Gastrocnemius medialis (tissue), 4 donors: ENCODE measurements at regions not wholly inside any gene's neighbourhood (a gene's known extent, or its start where the extent isn't known, plus 50 kb on each side); places are given as distances from the start of the nearest gene placed in this dataset.

Experiments used
- ATAC-seq, 2 donors: fragments of 150-250 bp; one replicate each; pipeline ENCODE4 v1.9.1; 2016
- DNase-seq, 2 donors: peaks; one replicate each; pipeline ENCODE4 v3.0.0-alpha.2; 2019
- H3K27ac ChIP-seq, 4 donors: fragments of 200-600 bp; sonication (generic); 1 replicate in 1 of 4; 2 replicates in 3 of 4; pipeline ENCODE4 v1.5.1; 2016 to 2018; ENCODE audit warnings: mild to moderate bottlenecking in 2 of 4, moderate library complexity in 1 of 4
- H3K27me3 ChIP-seq, 3 donors: fragments of 200-600 bp; sonication (generic) in 2 of 3; 1 replicate in 1 of 3; 2 replicates in 2 of 3; pipeline versions ENCODE4 v1.5.1 to v1.6.0; 2016 to 2019; ENCODE audit warnings: mild to moderate bottlenecking in 1 of 3, moderate library complexity in 1 of 3
- H3K36me3 ChIP-seq, 2 donors: fragments of 200-600 bp; sonication (generic) in 1 of 2; one replicate each; pipeline ENCODE4 v1.5.1; 2017 to 2018
- H3K4me1 ChIP-seq, 2 donors: fragments of 200-600 bp; sonication (generic) in 1 of 2; one replicate each; pipeline ENCODE4 v1.5.1; 2016 to 2017; ENCODE audit warnings: mild to moderate bottlenecking in 2 of 2
- H3K4me3 ChIP-seq, 4 donors: fragments of 200-600 bp; sonication (generic) in 3 of 4; 1 replicate in 1 of 4; 2 replicates in 3 of 4; pipeline ENCODE4 v1.5.1; 2016 to 2019; ENCODE audit warnings: mild to moderate bottlenecking in 2 of 4
- H3K9me3 ChIP-seq, 3 donors: fragments of 200-600 bp; sonication (generic) in 2 of 3; 1 replicate in 1 of 3; 2 replicates in 2 of 3; pipeline ENCODE4 v1.5.1; 2016 to 2019
- CTCF ChIP-seq, 5 experiments: fragments of 450-650 bp in 3 of 5; fragments of 200-600 bp in 2 of 5; sonication (generic) in 2 of 5; IDR thresholded peaks in 4 of 5; conservative IDR thresholded peaks in 1 of 5; 1 replicate in 4 of 5; 2 replicates in 1 of 5; pipeline ENCODE4 v1.5.1; 2016 to 2019; ENCODE audit warnings: antibody characterized with exemption in 5 of 5, mild to moderate bottlenecking in 3 of 5, moderate library complexity in 3 of 5
- POLR2A ChIP-seq, 2 donors: fragments of 450-650 bp; IDR thresholded peaks; one replicate each; pipeline ENCODE4 v1.6.1; 2017; ENCODE audit warnings: antibody characterized with exemption in 2 of 2, mild to moderate bottlenecking in 2 of 2, moderate library complexity in 2 of 2
- in situ Hi-C, 4 donors: fragments of 200-750 bp; cut with MboI; loops; one replicate each; pipeline versions ENCODE4 v1.15.0 to v1.8.0; 2017; ENCODE audit warnings: low sequenced_read_pairs in 4 of 4
- intact Hi-C: fragments of 100-400 bp; cut with DNase I; formaldehyde crosslinking; loops from one replicate; pipeline ENCODE4 v1.15.1; 2023; ENCODE audit warnings: low total_unique reads

- Histone ChIP-seq H3K27ac (no peak overlapping the region), H3K27me3 (no peaks in the 10 kb centered on the region), H3K4me1 (no peaks in the 10 kb centered on the region), H3K36me3 (no peaks in the 10 kb centered on the region), H3K4me3 (no peak overlapping the region), H3K9me3 (no peaks in the 10 kb centered on the region)
- ATAC-seq (no peak), DNase-seq (no peak)
- intact Hi-C loops (no loop called here), in situ Hi-C loops (no loop called here)
- TF ChIP-seq POLR2A (IDR thresholded peaks at IDR 0.05) (no peak), CTCF (IDR thresholded peaks at IDR 0.05 in 4 of 5, conservative IDR thresholded peaks at IDR 0.05 in 1 of 5) (no peak)
Observed at GRCh38 chr5:6003040-6003825, 375.1 kb downstream of the MED10 start.

- Histone ChIP-seq H3K27ac (no peak overlapping the region), H3K9me3 (no peaks in the 10 kb centered on the region), H3K36me3 (no peaks in the 10 kb centered on the region), H3K27me3 (no peaks in the 10 kb centered on the region), H3K4me3 (no peak overlapping the region), H3K4me1 (no peaks in the 10 kb centered on the region)
- in situ Hi-C loops (no loop called here), intact Hi-C loops (no loop called here)
- no peak for DNase-seq
- TF ChIP-seq POLR2A (IDR thresholded peaks at IDR 0.05), result no peak
- no peak for ATAC-seq
Observed at GRCh38 chr5:6000867-6001266, 377.5 kb downstream of the MED10 start.

- no peak overlapping the region for H3K27ac ChIP-seq
- H3K27me3 ChIP-seq, result peaks cover 0 to 3% (median 0%) of the 10 kb centered on the region in 3 donors
- DNase-seq (no peak), ATAC-seq (no peak)
- no peaks in the 10 kb centered on the region for H3K4me1 ChIP-seq
- no peak overlapping the region for H3K4me3 ChIP-seq
- in situ Hi-C loops (no loop called here), intact Hi-C loops (no loop called here)
- TF ChIP-seq POLR2A (IDR thresholded peaks at IDR 0.05), result no peak
- no peak for TF ChIP-seq CTCF (IDR thresholded peaks at IDR 0.05 in 4 of 5, conservative IDR thresholded peaks at IDR 0.05 in 1 of 5)
- peaks cover 0 to 4% (median 3%) of the 10 kb centered on the region in 3 donors for H3K9me3 ChIP-seq
- H3K36me3 ChIP-seq, result no peaks in the 10 kb centered on the region
Observed at GRCh38 chr5:5995819-5996218, 382.5 kb downstream of the MED10 start.

- TF ChIP-seq CTCF (IDR thresholded peaks at IDR 0.05 in 4 of 5, conservative IDR thresholded peaks at IDR 0.05 in 1 of 5), result no peak
- no peak for TF ChIP-seq POLR2A (IDR thresholded peaks at IDR 0.05)
- ATAC-seq (no peak), DNase-seq (no peak)
- Histone ChIP-seq H3K36me3 (no peaks in the 10 kb centered on the region), H3K27ac (no peak overlapping the region), H3K9me3 (no peaks in the 10 kb centered on the region), H3K4me3 (no peak overlapping the region), H3K27me3 (no peaks in the 10 kb centered on the region), H3K4me1 (no peaks in the 10 kb centered on the region)
- in situ Hi-C loops, result no loop called here
- intact Hi-C loops, result no loop called here
Observed at GRCh38 chr5:5986492-5987178, 391.7 kb downstream of the MED10 start.

- intact Hi-C loops (no loop called here), in situ Hi-C loops (no loop called here)
- Histone ChIP-seq H3K27ac (no peak overlapping the region), H3K27me3 (no peaks in the 10 kb centered on the region), H3K4me1 (no peaks in the 10 kb centered on the region), H3K9me3 (no peaks in the 10 kb centered on the region), H3K36me3 (no peaks in the 10 kb centered on the region), H3K4me3 (no peak overlapping the region)
- TF ChIP-seq POLR2A (IDR thresholded peaks at IDR 0.05) (no peak), CTCF (IDR thresholded peaks at IDR 0.05 in 4 of 5, conservative IDR thresholded peaks at IDR 0.05 in 1 of 5) (no peak)
- DNase-seq (no peak), ATAC-seq (no peak)
Observed at GRCh38 chr5:5985332-5985731, 393.0 kb downstream of the MED10 start.
